ENCODE measurements at regions not wholly inside any gene's neighbourhood (a gene's known extent, or its start where the extent isn't known, plus 50 kb on each side); places are given as distances from the start of the nearest gene placed in this dataset.

GRCh38 chr10:52459097-52459496 lies 145.0 kb downstream of the DKK1 start:
- H3K9me2 ChIP-seq (replicated peaks; ENCODE audit: low read length): no peaks in the 10 kb centered on the region
- no peaks in the 10 kb centered on the region for H3K27me3 ChIP-seq (ENCODE audit: low read length)
- no peaks in the 10 kb centered on the region for H3K9me3 ChIP-seq (ENCODE audit: low read length)
- H2AFZ ChIP-seq (ENCODE audit: low read length): no peak overlapping the region
- no peak overlapping the region for H3K9ac ChIP-seq (ENCODE audit: low read length)
- ChIA-PET CTCF (no interaction called here), POLR2A (ENCODE audit: unreplicated experiment) (interaction anchor here (0.5 to 1.4 kb wide), 2 partner anchors 67 to 145 kb away, joined by 3 to 5 read pairs; partner anchors contain the start of gene DKK1)
- H3K4me2 ChIP-seq (ENCODE audit: low read length): peak overlapping the region; percentile 7
- peak; percentile 65 for ATAC-seq
- intact Hi-C loops (cut with micrococcal nuclease): no loop called here
- BruUV-seq (replicated peaks): no TSS peak
- TF ChIP-seq EZH2 (IDR thresholded peaks at IDR 0.05; ENCODE audit: low read length, unreplicated experiment): no peak
- TF ChIP-seq CTCF (conservative IDR thresholded peaks at IDR 0.05; ENCODE audit: low read depth, low read length): no peak
- TF ChIP-seq EZH2phosphoT487 (IDR thresholded peaks at IDR 0.05; ENCODE audit: borderline replicate concordance, low read length): no peak
- H3K79me2 ChIP-seq (ENCODE audit: low read length): peaks cover 20% of the 10 kb centered on the region
- peaks cover 13% of the 10 kb centered on the region for H3F3A ChIP-seq (ENCODE audit: low read length, unreplicated experiment)
- no peaks in the 10 kb centered on the region for H4K20me1 ChIP-seq (ENCODE audit: low read length)
- H3K4me1 ChIP-seq (ENCODE audit: insufficient read depth, low read length): peaks cover 50% of the 10 kb centered on the region
- H3K27ac ChIP-seq (ENCODE audit: low read length): peak overlapping the region; percentile 14
- H3K36me3 ChIP-seq (ENCODE audit: low read depth, low read length): no peaks in the 10 kb centered on the region
- H3K4me3 ChIP-seq (ENCODE audit: low read length): no peak overlapping the region
- peak; percentile 86 for DNase-seq

- POLR2A ChIA-PET (ENCODE audit: unreplicated experiment): interaction anchor here (0.6 to 0.8 kb wide), 2 partner anchors 16 to 256 kb away, joined by 4 to 7 read pairs; no protein-coding TSS in a partner anchor
- peak; percentile 5; the same call in 1 of the 2 replicates for ATAC-seq
Measured at GRCh38 chr10:52463826-52464225, 149.7 kb downstream of the DKK1 start.

More at GRCh38 chr10:52463826-52464225, 149.7 kb downstream of the DKK1 start:
- Histone ChIP-seq H3K79me2 (ENCODE audit: low read length) (no peaks in the 10 kb centered on the region), H3K9ac (ENCODE audit: low read length) (no peak overlapping the region), H3K9me3 (ENCODE audit: low read length) (no peaks in the 10 kb centered on the region), H3K36me3 (ENCODE audit: low read depth, low read length) (no peaks in the 10 kb centered on the region), H3K9me2 (replicated peaks; ENCODE audit: low read length) (no peaks in the 10 kb centered on the region), H4K20me1 (ENCODE audit: low read length) (no peaks in the 10 kb centered on the region), H3F3A (ENCODE audit: low read length, unreplicated experiment) (peaks cover 8% of the 10 kb centered on the region), H3K4me2 (ENCODE audit: low read length) (peak overlapping the region; percentile 1; the same call in 1 of the 2 replicates), H3K27me3 (ENCODE audit: low read length) (no peaks in the 10 kb centered on the region), H3K4me1 (ENCODE audit: insufficient read depth, low read length) (peaks cover 53% of the 10 kb centered on the region), H3K27ac (ENCODE audit: low read length) (peak overlapping the region; percentile 14), H2AFZ (ENCODE audit: low read length) (peak overlapping the region; percentile 10), H3K4me3 (ENCODE audit: low read length) (no peak overlapping the region)
- DNase-seq: no peak
- intact Hi-C loops (cut with micrococcal nuclease): no loop called here
- CTCF ChIA-PET: no interaction called here
- no TSS peak for BruUV-seq (replicated peaks)
- no peak for TF ChIP-seq EZH2 (IDR thresholded peaks at IDR 0.05; ENCODE audit: low read length, unreplicated experiment)
- TF ChIP-seq EZH2phosphoT487 (IDR thresholded peaks at IDR 0.05; ENCODE audit: borderline replicate concordance, low read length): no peak
- no peak for TF ChIP-seq CTCF (conservative IDR thresholded peaks at IDR 0.05; ENCODE audit: low read depth, low read length)
